ENCODE measurements at regions not wholly inside any gene's neighbourhood (a gene's known extent, or its start where the extent isn't known, plus 50 kb on each side); places are given as distances from the start of the nearest gene placed in this dataset.

- TF ChIP-seq EZH2phosphoT487 (IDR thresholded peaks at IDR 0.05; ENCODE audit: low read depth) (no peak), CTCF (IDR thresholded peaks at IDR 0.05; ENCODE audit: low read depth, low read length) (no peak)
These were observed 141.4 kb upstream of the DGKB start for GRCh38 chr7:15043931-15044330.

Measured in OCI-LY3 (cell line).